Esophagus squamous epithelium (tissue), 5 donors: ENCODE measurements at regions not wholly inside any gene's neighbourhood (a gene's known extent, or its start where the extent isn't known, plus 50 kb on each side); places are given as distances from the start of the nearest gene placed in this dataset.

Experiments
- DNase-seq: peaks from one replicate; lab custom pipeline; 2025; lab: John Stamatoyannopoulos, UW
- H3K27ac ChIP-seq, 4 donors: fragments of 200-600 bp; sonication (generic); one replicate each; pipeline ENCODE4 v1.5.1; 2016 to 2019; ENCODE audit warnings: mild to moderate bottlenecking in 1 of 4
- H3K27me3 ChIP-seq, 4 donors: fragments of 200-600 bp; sonication (generic); 1 replicate in 3 of 4; 2 replicates in 1 of 4; pipeline versions ENCODE4 v1.5.1 to v1.6.0; 2017 to 2021; ENCODE audit warnings: antibody characterized with exemption in 1 of 4
- H3K36me3 ChIP-seq, 3 donors: fragments of 200-600 bp; sonication (generic); one replicate each; pipeline ENCODE4 v1.5.1; 2016 to 2019
- H3K4me1 ChIP-seq, 3 donors: fragments of 200-600 bp; sonication (generic); one replicate each; pipeline ENCODE4 v1.5.1; 2017 to 2019
- H3K4me3 ChIP-seq, 4 donors: fragments of 200-600 bp; sonication (generic); 1 replicate in 3 of 4; 2 replicates in 1 of 4; pipeline ENCODE4 v1.5.1; 2016 to 2019; ENCODE audit warnings: mild to moderate bottlenecking in 2 of 4, moderate library complexity in 1 of 4
- H3K9me3 ChIP-seq, 3 donors: fragments of 200-600 bp; sonication (generic); one replicate each; pipeline ENCODE4 v1.5.1; 2016 to 2019
- CTCF ChIP-seq, 6 experiments: fragments of 450-650 bp in 4 of 6; fragments of 200-600 bp in 2 of 6; sonication (generic) in 2 of 6; IDR thresholded peaks; one replicate each; pipeline ENCODE4 v1.5.1; 2016 to 2019; ENCODE audit warnings: antibody characterized with exemption in 6 of 6, mild to moderate bottlenecking in 4 of 6, moderate library complexity in 4 of 6
- POLR2A ChIP-seq, 4 donors: fragments of 450-650 bp; IDR thresholded peaks; one replicate each; pipeline ENCODE4 v1.6.1; 2017; ENCODE audit warnings: antibody characterized with exemption in 4 of 4, mild to moderate bottlenecking in 4 of 4, moderate library complexity in 3 of 4
- WGBS, 2 donors: methylation state at CpG; one replicate each; pipeline ENCODE4 v1.1.5; 2018; 5-methylcytosine and 5-hydroxymethylcytosine counted together
- intact Hi-C: fragments of 100-400 bp; cut with DNase I; formaldehyde crosslinking; loops from one replicate; pipeline ENCODE4 v1.15.0; 2022
- donor health status: DM: yes; HTN: yes; CAD: no.

GRCh38 chr18:38241736-38242135 lies 676.1 kb upstream of the CELF4 start:
- WGBS, 2 donors, result 44 to 70% methylated on average over 2 of the region's 2 CpGs
- H3K9me3 ChIP-seq, result no peaks in the 10 kb centered on the region
- TF ChIP-seq POLR2A (IDR thresholded peaks at IDR 0.05), result no peak
- no peak for TF ChIP-seq CTCF (IDR thresholded peaks at IDR 0.05)
- H3K27me3 ChIP-seq, result no peaks in the 10 kb centered on the region
- H3K4me3 ChIP-seq, result no peak overlapping the region
- H3K4me1 ChIP-seq, result peaks cover 0 to 4% (median 0%) of the 10 kb centered on the region in 3 donors
- intact Hi-C loops, result no loop called here
- H3K27ac ChIP-seq, result no peak overlapping the region
- no peak for DNase-seq
- no peaks in the 10 kb centered on the region for H3K36me3 ChIP-seq

- intact Hi-C loops, result no loop called here
- Histone ChIP-seq H3K9me3 (no peaks in the 10 kb centered on the region), H3K36me3 (no peaks in the 10 kb centered on the region), H3K27ac (no peak overlapping the region), H3K27me3 (no peaks in the 10 kb centered on the region), H3K4me3 (no peak overlapping the region), H3K4me1 (peaks cover 0 to 4% (median 0%) of the 10 kb centered on the region in 3 donors)
- no peak for TF ChIP-seq CTCF (IDR thresholded peaks at IDR 0.05)
- TF ChIP-seq POLR2A (IDR thresholded peaks at IDR 0.05), result no peak
- 86 to 90% methylated on average over 6 of the region's 6 CpGs for WGBS, 2 donors
- no peak for DNase-seq
Measured at GRCh38 chr18:38241216-38241615, 675.6 kb upstream of the CELF4 start.

- intact Hi-C loops, result no loop called here
- Histone ChIP-seq H3K4me3 (no peak overlapping the region), H3K27me3 (no peaks in the 10 kb centered on the region), H3K36me3 (no peaks in the 10 kb centered on the region), H3K4me1 (peaks cover 0 to 4% (median 0%) of the 10 kb centered on the region in 3 donors), H3K9me3 (no peaks in the 10 kb centered on the region), H3K27ac (no peak overlapping the region)
- TF ChIP-seq POLR2A (IDR thresholded peaks at IDR 0.05) (no peak), CTCF (IDR thresholded peaks at IDR 0.05) (no peak)
- 23 to 28% methylated on average over 5 of the region's 5 CpGs for WGBS, 2 donors
- DNase-seq, result no peak
Measured at GRCh38 chr18:38239606-38240005, 674.0 kb upstream of the CELF4 start.

- intact Hi-C loops, result no loop called here
- DNase-seq, result no peak
Measured at GRCh38 chr18:38237796-38238195, 672.2 kb upstream of the CELF4 start.

More at GRCh38 chr18:38237796-38238195, 672.2 kb upstream of the CELF4 start:
- Histone ChIP-seq H3K27me3 (no peaks in the 10 kb centered on the region), H3K27ac (no peak overlapping the region), H3K9me3 (no peaks in the 10 kb centered on the region), H3K36me3 (no peaks in the 10 kb centered on the region), H3K4me3 (no peak overlapping the region), H3K4me1 (peaks cover 0 to 4% (median 0%) of the 10 kb centered on the region in 3 donors)
- WGBS, 2 donors, result 100% methylated on average over 1 of the region's 1 CpG
- TF ChIP-seq POLR2A (IDR thresholded peaks at IDR 0.05) (no peak), CTCF (IDR thresholded peaks at IDR 0.05) (no peak)
